ENCODE measurements at regions not wholly inside any gene's neighbourhood (a gene's known extent, or its start where the extent isn't known, plus 50 kb on each side); places are given as distances from the start of the nearest gene placed in this dataset.
A peak's percentile ranks its signal among the peaks of the same experiment; 100 is the strongest.

DNA sequence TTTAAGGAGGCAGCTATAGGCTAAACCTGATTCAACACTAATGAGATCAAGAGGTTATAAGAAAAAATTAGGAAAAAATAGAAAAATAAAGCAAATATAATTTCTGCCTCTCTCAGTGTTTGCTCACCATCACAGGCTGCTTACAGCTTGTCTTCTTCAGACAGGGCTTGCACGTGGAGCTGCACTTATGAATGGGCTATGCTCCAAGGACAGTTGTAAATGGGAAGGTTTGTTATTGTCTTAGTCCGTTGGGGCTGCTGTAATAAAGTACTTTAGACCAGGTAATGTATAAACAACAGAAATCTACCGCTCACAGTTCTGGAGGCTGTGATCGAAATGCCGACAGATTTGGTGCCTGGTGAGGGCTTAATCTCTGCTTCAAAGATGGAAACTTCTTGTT is 219.8 kb downstream of the NEBL start:
- no peak for TF ChIP-seq GATA3 (IDR thresholded peaks at IDR 0.05; ENCODE audit: low read depth, low read length)
- no peak for TF ChIP-seq GATA2 (IDR thresholded peaks at IDR 0.05; ENCODE audit: low read depth, low read length)

DNA sequence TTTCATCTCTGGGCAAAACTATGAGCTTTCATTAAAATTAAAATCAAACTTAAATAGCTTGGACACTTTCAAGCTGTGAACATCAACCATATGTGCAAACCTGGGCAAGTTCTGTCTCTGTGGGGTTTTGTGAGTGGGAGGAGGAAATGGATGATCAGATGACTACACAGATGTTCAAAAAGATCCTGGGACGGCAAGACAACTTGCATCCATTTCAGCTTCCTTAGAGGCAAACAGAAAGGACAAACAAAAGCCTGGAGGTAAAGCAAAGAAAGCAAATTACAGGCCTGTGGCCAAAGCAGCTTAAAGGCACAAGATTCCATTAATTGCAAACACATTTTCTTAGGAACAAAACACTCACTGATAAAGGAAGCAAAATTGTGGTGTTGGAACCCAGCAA is 222.2 kb downstream of the NEBL start:
- TF ChIP-seq GATA2 (IDR thresholded peaks at IDR 0.05; ENCODE audit: low read depth, low read length) (no peak), GATA3 (IDR thresholded peaks at IDR 0.05; ENCODE audit: low read depth, low read length) (no peak)

DNA sequence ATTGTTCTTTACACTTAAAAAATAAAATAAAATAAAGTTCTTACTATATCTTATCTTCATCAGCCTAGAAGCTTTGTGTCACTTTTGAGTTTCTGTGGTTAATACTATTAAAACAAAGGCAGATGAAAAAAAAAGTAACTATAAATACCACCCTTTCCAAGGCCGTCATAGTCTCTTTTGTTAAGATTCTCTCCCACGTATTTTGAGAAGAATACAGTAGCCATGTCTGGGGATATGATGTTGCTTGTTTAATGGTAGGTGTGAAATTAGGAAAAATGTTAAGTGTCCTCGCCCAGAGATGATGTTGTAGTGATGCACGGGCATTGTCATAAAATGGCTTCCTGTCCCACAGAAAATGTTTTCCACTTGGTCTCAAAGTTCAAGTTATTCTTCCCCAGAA is 223.9 kb downstream of the NEBL start:
- TF ChIP-seq GATA3 (IDR thresholded peaks at IDR 0.05; ENCODE audit: low read depth, low read length) (no peak), GATA2 (IDR thresholded peaks at IDR 0.05; ENCODE audit: low read depth, low read length) (no peak)

DNA sequence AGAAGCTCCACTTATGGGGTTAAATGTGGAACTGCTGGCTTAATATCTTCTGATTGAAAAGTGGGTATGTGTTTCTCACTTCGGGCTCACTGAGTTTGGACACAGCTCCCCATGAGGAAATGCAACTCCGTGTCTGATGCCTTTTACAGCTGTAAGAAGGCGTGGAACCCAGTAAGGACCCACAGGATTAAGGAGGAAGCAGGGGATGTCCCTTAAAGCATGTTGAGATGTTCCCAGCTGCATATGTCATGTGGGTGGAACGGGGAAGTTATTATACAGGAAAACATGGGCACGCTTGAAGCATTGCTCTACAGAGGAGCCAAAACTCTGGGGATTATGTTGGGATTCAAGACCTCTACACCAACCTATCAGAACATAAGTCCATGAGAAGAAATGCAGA is 224.4 kb downstream of the NEBL start:
- TF ChIP-seq GATA2 (IDR thresholded peaks at IDR 0.05; ENCODE audit: low read depth, low read length) (no peak), GATA3 (IDR thresholded peaks at IDR 0.05; ENCODE audit: low read depth, low read length) (no peak)

DNA sequence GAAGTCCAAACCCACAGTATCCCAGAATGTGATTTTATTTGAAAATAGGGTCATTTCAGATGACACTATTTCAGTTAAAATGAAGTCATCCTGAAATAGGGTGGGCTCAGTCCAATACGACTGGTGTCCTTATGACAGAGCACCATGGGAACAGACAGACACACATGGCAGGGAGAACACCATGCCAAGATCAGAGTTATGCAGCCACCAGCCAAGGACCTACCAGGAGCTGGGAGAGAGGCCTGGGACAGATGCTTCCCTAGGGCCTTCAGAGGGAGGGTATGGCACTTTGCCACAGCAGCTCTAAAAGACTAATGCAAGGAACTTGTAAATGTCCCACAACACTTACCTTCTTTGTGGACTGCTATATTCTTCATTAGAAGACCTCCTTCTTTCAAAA is 226.5 kb downstream of the NEBL start:
- TF ChIP-seq GATA2 (IDR thresholded peaks at IDR 0.05; ENCODE audit: low read depth, low read length) = no peak

DNA sequence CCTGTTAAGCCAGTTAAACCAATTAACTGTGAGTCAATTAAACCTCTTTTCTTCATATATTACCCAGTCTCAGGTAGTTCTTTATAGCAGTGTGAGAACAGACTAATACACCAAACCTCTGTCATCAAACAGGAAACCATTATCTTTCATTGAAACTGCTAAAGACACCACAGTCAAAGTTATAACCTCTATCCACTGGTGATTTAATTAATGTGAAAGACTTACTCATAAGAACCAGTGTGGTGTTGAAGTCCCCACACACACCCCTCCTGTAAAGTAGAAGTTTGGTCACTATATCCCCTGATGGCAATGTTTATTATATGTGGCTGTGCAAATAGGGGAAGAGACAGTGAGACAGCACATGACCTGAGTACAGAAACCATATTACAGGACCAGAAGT is 228.1 kb downstream of the NEBL start:
- TF ChIP-seq GATA3 (IDR thresholded peaks at IDR 0.05; ENCODE audit: low read depth, low read length) (no peak), GATA2 (IDR thresholded peaks at IDR 0.05; ENCODE audit: low read depth, low read length) (no peak)

DNA sequence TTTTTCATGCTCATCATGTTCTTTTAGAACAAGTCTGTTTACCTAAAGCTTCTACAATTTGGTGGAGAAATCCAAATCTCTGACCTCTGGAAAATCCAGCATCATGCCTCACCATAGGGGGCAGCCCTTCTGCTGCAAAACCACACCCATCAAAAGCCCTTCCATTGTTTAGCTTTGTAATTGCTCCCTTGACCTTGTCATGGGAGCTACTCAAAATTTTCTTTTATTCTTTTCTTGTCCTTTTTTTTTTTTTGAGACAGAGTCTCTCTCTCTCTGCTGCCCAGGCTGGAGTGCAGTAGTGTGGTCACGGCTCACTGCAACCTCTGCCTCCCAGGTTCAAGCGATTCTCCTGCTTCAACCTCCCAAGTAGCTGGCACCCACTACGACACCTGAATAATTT is 234.4 kb downstream of the NEBL start:
- TF ChIP-seq GATA3 (IDR thresholded peaks at IDR 0.05; ENCODE audit: low read depth, low read length) (no peak), GATA2 (IDR thresholded peaks at IDR 0.05; ENCODE audit: low read depth, low read length) (no peak)

DNA sequence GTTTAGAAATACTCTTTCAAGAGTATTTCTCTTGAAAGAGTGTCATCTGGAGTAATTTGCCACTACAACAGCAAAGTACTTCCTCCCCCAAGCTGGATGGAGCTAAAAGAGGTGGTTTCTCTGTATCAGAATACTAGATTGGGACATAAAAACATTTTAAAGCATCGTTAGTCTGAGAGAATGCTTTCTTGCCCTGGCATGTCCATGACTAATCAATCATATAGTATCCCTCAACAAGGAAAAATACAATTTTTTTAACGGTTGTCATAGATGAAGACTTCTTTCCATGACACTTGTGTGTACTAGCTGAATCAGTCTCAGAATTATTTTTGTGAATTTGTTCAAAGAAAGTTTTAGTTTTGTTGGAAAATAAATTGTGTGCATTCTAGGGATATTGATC is 237.9 kb downstream of the NEBL start:
- TF ChIP-seq GATA3 (IDR thresholded peaks at IDR 0.05; ENCODE audit: low read depth, low read length) (no peak), GATA2 (IDR thresholded peaks at IDR 0.05; ENCODE audit: low read depth, low read length) (no peak)

DNA sequence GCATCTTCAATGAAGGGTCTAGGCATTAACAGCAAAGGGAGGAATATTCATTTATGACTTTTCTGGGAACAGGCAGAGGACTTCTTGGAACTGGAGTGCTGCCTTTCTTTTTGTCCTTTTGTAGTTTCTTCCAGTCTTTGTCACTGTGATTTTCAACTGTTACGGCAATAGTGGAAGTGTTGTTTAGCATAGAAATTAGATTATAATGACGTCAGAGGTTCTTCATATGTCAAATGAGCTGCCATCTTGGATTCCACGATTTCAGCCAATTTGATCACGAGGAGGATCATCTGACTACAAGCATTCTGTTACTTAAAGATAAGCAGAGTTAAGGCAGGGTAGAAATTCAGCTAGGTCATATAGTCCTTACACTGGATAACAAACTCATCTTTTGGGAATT is 239.0 kb downstream of the NEBL start:
- TF ChIP-seq GATA3 (IDR thresholded peaks at IDR 0.05; ENCODE audit: low read depth, low read length) = no peak
- TF ChIP-seq GATA2 (IDR thresholded peaks at IDR 0.05; ENCODE audit: low read depth, low read length) = no peak

DNA sequence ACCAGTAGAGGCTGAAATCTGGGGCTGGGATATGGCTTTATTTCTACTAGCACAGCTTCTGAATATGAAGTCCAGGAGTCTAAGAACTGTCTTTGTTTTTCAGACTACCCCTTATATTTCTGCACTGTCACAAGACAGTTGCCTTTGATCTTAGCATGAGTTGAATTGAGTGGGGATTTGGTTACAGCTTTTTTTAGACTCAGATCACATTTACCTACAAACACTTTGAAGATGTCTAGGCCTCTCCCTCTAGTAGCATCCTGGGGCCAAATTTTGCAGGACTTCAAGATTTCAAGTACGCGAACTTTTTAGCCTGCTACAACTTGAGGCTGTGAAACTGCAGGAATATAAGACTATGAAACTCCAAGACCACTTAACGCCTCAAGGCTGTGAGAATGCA is 240.2 kb downstream of the NEBL start:
- TF ChIP-seq GATA3 (IDR thresholded peaks at IDR 0.05; ENCODE audit: low read depth, low read length) (no peak), GATA2 (IDR thresholded peaks at IDR 0.05; ENCODE audit: low read depth, low read length) (no peak)

DNA sequence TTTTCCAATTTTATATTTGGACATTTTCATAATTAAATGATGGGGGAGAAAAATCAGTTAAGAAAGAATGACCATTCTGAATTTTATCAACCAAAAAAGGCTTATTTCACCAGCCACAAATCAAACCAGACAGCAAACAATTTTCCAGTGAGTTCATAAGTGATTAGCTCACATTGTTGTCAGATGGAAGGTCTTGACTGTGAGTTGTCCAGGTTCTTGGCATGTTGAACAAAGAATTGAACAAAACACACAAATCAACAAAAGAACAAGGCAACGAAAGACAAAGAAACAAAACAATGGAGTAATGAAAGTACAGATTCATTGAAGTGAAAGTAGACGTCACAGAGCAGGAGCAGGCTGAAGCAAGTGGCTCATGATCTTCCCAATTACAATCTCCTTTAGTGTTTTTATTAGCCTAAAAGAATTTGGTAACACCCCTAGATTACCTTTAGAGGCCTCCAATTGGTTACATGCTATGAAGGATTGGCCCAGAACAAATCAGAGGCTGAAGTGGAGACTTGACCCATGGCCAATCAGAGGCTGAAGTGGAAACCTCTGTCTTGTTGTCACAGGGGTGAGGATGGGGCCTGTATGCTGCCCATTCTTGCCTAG is 248.7 kb downstream of the NEBL start:
- TF ChIP-seq GATA2 (IDR thresholded peaks at IDR 0.05; ENCODE audit: low read depth, low read length) (no peak), GATA3 (IDR thresholded peaks at IDR 0.05; ENCODE audit: low read depth, low read length) (no peak)

DNA sequence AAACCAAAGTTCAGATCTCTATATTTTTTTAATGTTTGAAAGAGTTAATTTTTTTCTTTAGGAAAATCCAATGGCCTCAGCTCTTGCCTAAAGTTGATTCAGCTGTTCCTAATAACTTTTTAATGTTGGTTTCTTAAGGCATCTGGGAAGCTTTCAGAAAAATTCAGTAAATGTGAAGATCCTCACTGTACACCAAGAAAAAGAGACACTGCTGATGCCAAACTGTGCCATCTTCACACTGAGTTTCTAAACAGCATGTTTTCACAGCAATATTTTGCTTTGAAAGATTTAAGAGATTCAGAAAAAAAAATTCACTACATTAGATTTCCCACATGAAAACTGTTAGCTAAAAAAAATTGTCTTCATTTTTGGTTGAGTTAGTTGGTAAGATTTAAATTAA is 249.4 kb downstream of the NEBL start:
- TF ChIP-seq GATA2 (IDR thresholded peaks at IDR 0.05; ENCODE audit: low read depth, low read length) = no peak
- no peak for TF ChIP-seq GATA3 (IDR thresholded peaks at IDR 0.05; ENCODE audit: low read depth, low read length)

DNA sequence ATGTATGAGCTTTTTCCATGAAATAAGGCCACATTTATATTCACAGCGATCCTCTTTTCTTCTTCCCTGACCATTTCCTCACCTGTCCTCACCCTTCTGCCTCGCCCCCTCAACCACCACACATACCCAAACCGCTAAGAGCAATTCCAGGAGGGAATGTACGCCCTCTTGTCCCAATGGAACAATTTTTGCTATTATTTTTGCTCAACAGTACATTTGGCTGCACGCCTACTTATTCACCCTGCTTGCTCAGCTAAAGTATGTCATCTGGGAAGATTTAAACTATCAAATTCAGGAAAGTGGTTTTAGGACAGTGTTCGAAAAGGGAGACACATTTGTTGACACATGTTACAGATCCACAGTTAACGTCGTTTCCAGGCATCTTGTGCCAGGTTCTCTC is 252.7 kb downstream of the NEBL start:
- TF ChIP-seq GATA2 (IDR thresholded peaks at IDR 0.05; ENCODE audit: low read depth, low read length) = no peak
- no peak for TF ChIP-seq GATA3 (IDR thresholded peaks at IDR 0.05; ENCODE audit: low read depth, low read length)

DNA sequence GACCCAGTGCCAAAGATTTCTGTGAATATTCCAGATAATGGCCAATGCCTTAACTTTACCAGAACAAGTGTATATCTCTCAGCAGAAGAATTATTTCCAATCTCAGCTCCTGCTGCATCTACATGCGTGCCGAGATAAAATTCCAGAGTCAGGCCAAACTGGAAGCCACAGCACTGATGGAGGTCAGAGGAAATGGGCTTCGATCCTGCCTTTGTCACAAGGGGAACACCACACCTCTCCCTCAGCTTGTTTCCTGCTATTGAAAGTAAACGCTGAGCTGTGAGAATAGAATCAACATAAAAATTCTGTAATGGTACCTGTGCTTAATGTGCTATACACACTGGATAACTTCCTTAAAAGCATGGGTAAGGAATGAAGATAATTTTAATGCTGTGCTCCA is 255.5 kb downstream of the NEBL start:
- TF ChIP-seq GATA2 (IDR thresholded peaks at IDR 0.05; ENCODE audit: low read depth, low read length) (no peak), GATA3 (IDR thresholded peaks at IDR 0.05; ENCODE audit: low read depth, low read length) (no peak)

DNA sequence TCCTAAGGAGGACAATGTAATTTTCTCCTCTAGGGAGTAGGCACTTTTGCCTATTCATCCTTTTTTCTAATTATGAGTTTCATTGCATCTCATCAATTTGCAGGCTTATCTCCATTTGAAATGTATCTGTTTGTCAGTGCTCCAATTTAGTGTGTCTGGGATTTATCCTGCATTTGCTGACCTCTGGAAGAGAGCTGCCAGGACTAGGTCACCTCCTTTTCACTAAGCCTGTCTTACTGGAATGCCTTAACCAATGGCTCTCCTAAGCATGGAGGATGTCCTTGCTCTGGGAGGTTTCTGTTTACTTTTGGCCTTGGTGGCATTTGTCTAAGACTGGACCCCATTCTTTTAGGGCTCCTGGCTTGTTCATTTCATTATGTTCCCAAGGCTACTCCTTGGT is 261.5 kb downstream of the NEBL start:
- no peak for TF ChIP-seq GATA3 (IDR thresholded peaks at IDR 0.05; ENCODE audit: low read depth, low read length)
- peak; percentile 67 for TF ChIP-seq GATA2 (IDR thresholded peaks at IDR 0.05; ENCODE audit: low read depth, low read length)

DNA sequence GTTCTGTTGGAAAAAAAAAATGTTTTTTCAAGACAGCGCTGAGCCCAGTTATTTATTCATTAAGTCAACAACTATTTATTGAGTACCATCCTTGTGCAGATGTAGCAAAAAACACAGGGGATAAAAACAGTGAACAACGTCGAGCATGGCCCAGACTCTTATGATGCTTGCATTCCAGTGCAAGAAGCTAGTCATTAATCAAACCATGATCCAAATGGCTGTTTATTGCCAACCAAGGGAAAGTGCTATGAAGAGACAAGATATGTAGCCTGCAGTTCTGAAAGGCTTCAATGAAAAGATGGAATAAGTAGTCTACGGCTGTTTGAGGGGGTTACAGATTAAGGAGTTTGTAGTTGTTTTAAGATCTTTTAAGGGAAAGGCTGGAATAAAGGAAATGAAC is 262.3 kb downstream of the NEBL start:
- TF ChIP-seq GATA2 (IDR thresholded peaks at IDR 0.05; ENCODE audit: low read depth, low read length) (no peak), GATA3 (IDR thresholded peaks at IDR 0.05; ENCODE audit: low read depth, low read length) (no peak)

Measured in SH-SY5Y (cell line).